BJ (cell line): ENCODE measurements at regions not wholly inside any gene's neighbourhood (a gene's known extent, or its start where the extent isn't known, plus 50 kb on each side); places are given as distances from the start of the nearest gene placed in this dataset.

Experiments
- CTCF ChIA-PET: fragments of 350-600 bp; formaldehyde crosslinking; extraction: SDS; loops from one replicate; lab custom pipeline; 2021; ENCODE audit warnings: antibody characterized with exemption, inconsistent platforms; lab: Yijun Ruan, JAX
- POLR2A ChIA-PET: fragments of 300-600 bp; sonication (Branson Sonifier 250); formaldehyde crosslinking; extraction: SDS; loops from one replicate; lab custom pipeline; 2021; ENCODE audit warnings: antibody characterized with exemption; lab: Charles Lee
- DNase-seq: peaks from one replicate; pipeline ENCODE4 v3.0.0-alpha.2; 2011; ENCODE audit warnings: low read depth
- H3K27me3 ChIP-seq: 2 replicates; pipeline ENCODE4 v1.6.0; 2011; ENCODE audit warnings: low read length; ENCODE audit not compliant: control insufficient read depth, insufficient read depth
- H3K36me3 ChIP-seq: 2 replicates; pipeline ENCODE4 v1.5.1; 2011; ENCODE audit warnings: low read length; ENCODE audit not compliant: control insufficient read depth, insufficient read depth
- H3K4me3 ChIP-seq: 2 replicates; pipeline ENCODE4 v1.5.1; 2011; ENCODE audit warnings: low read depth, mild to moderate bottlenecking, control low read depth, low read length
- CTCF ChIP-seq: IDR thresholded peaks from 2 replicates; pipeline ENCODE4 v1.5.1; 2011; ENCODE audit warnings: low read depth, mild to moderate bottlenecking, control low read depth, inconsistent platforms, low read length, moderate library complexity; ENCODE audit not compliant: insufficient read depth

- TF ChIP-seq CTCF, result no peak
- Histone ChIP-seq H3K4me3 (no peak overlapping the region), H3K36me3 (no peaks in the 10 kb centered on the region), H3K27me3 (peaks cover 3% of the 10 kb centered on the region; the same call in 1 of the 2 replicates)
- POLR2A ChIA-PET, result no interaction called here
- peak; percentile 68 for DNase-seq
- CTCF ChIA-PET, result interaction anchor here (1.8 kb wide), 1 partner anchor 31 kb away, joined by 3 read pairs; no protein-coding TSS in a partner anchor
Observed at GRCh38 chr4:140296335-140297220, 76.9 kb upstream of the SCOC start.

- Histone ChIP-seq H3K36me3 (no peaks in the 10 kb centered on the region), H3K27me3 (peaks cover 3% of the 10 kb centered on the region; the same call in 1 of the 2 replicates), H3K4me3 (no peak overlapping the region)
- no peak for DNase-seq
- no peak for TF ChIP-seq CTCF
- POLR2A ChIA-PET, result no interaction called here
- CTCF ChIA-PET, result no interaction called here
Observed at GRCh38 chr4:140293979-140294378, 79.5 kb upstream of the SCOC start.

GRCh38 chr4:140291259-140291658, 82.2 kb upstream of the SCOC start:
- no peak for DNase-seq
- Histone ChIP-seq H3K36me3 (no peaks in the 10 kb centered on the region), H3K27me3 (peaks cover 5% of the 10 kb centered on the region), H3K4me3 (no peak overlapping the region)
- no peak for TF ChIP-seq CTCF
- CTCF ChIA-PET, result no interaction called here
- POLR2A ChIA-PET, result no interaction called here

- Histone ChIP-seq H3K27me3 (peaks cover 12% of the 10 kb centered on the region), H3K36me3 (no peaks in the 10 kb centered on the region), H3K4me3 (no peak overlapping the region)
- ChIA-PET POLR2A (no interaction called here), CTCF (no interaction called here)
- DNase-seq, result no peak
- no peak for TF ChIP-seq CTCF
Observed at GRCh38 chr4:140289486-140289885, 84.0 kb upstream of the SCOC start.

- H3K27me3 ChIP-seq, result peaks cover 16% of the 10 kb centered on the region
- no peak for DNase-seq
- no peaks in the 10 kb centered on the region for H3K36me3 ChIP-seq
- ChIA-PET POLR2A (no interaction called here), CTCF (interaction anchor here (1.2 to 2.2 kb wide), 3 partner anchors 9 to 43 kb away, joined by 3 to 5 read pairs (median 5); no protein-coding TSS in a partner anchor)
- no peak for TF ChIP-seq CTCF
- H3K4me3 ChIP-seq, result no peak overlapping the region
Observed at GRCh38 chr4:140286456-140286855, 87.0 kb upstream of the SCOC start.
